KMS-11 (cell line): ENCODE measurements at regions not wholly inside any gene's neighbourhood (a gene's known extent, or its start where the extent isn't known, plus 50 kb on each side); places are given as distances from the start of the nearest gene placed in this dataset.

Experiments
- H2AFZ ChIP-seq: fragments of 200-600 bp; sonication (generic); 2 replicates; pipeline ENCODE4 v1.6.1; 2016; ENCODE audit warnings: antibody characterized with exemption, mixed run types, low read depth
- H3K27ac ChIP-seq: fragments of 200-600 bp; sonication (generic); 2 replicates; pipeline ENCODE4 v1.6.1; 2016; ENCODE audit warnings: mild to moderate bottlenecking, mixed run types
- H3K27me3 ChIP-seq: fragments of 200-600 bp; sonication (generic); 2 replicates; pipeline ENCODE4 v1.6.1; 2017; ENCODE audit warnings: mild to moderate bottlenecking, low read depth, mixed run types, moderate library complexity; ENCODE audit not compliant: insufficient read depth
- H3K36me3 ChIP-seq: fragments of 200-600 bp; sonication (generic); 2 replicates; pipeline ENCODE4 v1.6.1; 2017; ENCODE audit warnings: mild to moderate bottlenecking, mixed run types; ENCODE audit not compliant: insufficient read depth
- H3K4me1 ChIP-seq: fragments of 200-600 bp; sonication (generic); 2 replicates; pipeline ENCODE4 v1.6.1; 2016; ENCODE audit warnings: mild to moderate bottlenecking, low read depth, mixed run types; ENCODE audit not compliant: poor library complexity, severe bottlenecking
- H3K4me2 ChIP-seq: fragments of 200-600 bp; sonication (generic); 2 replicates; pipeline ENCODE4 v1.7.0; 2016; ENCODE audit warnings: mild to moderate bottlenecking, mixed run types
- H3K4me3 ChIP-seq: fragments of 200-600 bp; sonication (generic); IDR thresholded peaks from 2 replicates; pipeline ENCODE4 v1.6.1; 2017; ENCODE audit warnings: low read depth, low read length, mixed read lengths; ENCODE audit not compliant: insufficient read depth
- H3K79me2 ChIP-seq: fragments of 200-600 bp; sonication (generic); 2 replicates; pipeline ENCODE4 v1.6.1; 2016; ENCODE audit warnings: low read depth, mixed run types; ENCODE audit not compliant: insufficient read depth
- H3K9ac ChIP-seq: fragments of 200-600 bp; sonication (generic); 2 replicates; pipeline ENCODE4 v1.6.1; 2016; ENCODE audit warnings: mild to moderate bottlenecking, mixed run types
- H4K20me1 ChIP-seq: fragments of 200-600 bp; sonication (generic); 2 replicates; pipeline ENCODE4 v1.6.1; 2016; ENCODE audit warnings: mild to moderate bottlenecking, mixed run types; ENCODE audit not compliant: insufficient read depth
- CTCF ChIP-seq: fragments of 200-600 bp; sonication (generic); conservative IDR thresholded peaks from 2 replicates; pipeline ENCODE4 v1.6.1; 2017; ENCODE audit warnings: low read depth, mild to moderate bottlenecking, antibody characterized with exemption, low read length, moderate library complexity, mixed read lengths

- no peak overlapping the region for H3K4me2 ChIP-seq
Measured at GRCh38 chr15:31452595-31453557, 126.2 kb downstream of the KLF13 start.

GRCh38 chr15:31453558-31454318 is 127.1 kb downstream of the KLF13 start:
- Histone ChIP-seq H4K20me1 (no peaks in the 10 kb centered on the region), H3K4me2 (no peak overlapping the region), H3K27ac (no peak overlapping the region), H2AFZ (no peak overlapping the region), H3K36me3 (no peaks in the 10 kb centered on the region), H3K9ac (no peak overlapping the region), H3K4me3 (no peak overlapping the region), H3K79me2 (no peaks in the 10 kb centered on the region), H3K4me1 (peaks cover 11% of the 10 kb centered on the region), H3K27me3 (no peaks in the 10 kb centered on the region)
- TF ChIP-seq CTCF, result no peak

More at GRCh38 chr15:31452595-31453557, 126.2 kb downstream of the KLF13 start:
- H2AFZ ChIP-seq, result no peak overlapping the region
- TF ChIP-seq CTCF, result no peak
- no peak overlapping the region for H3K9ac ChIP-seq
- H4K20me1 ChIP-seq, result no peaks in the 10 kb centered on the region
- no peaks in the 10 kb centered on the region for H3K27me3 ChIP-seq
- H3K36me3 ChIP-seq, result no peaks in the 10 kb centered on the region
- no peak overlapping the region for H3K4me3 ChIP-seq
- no peaks in the 10 kb centered on the region for H3K79me2 ChIP-seq
- H3K27ac ChIP-seq, result no peak overlapping the region
- H3K4me1 ChIP-seq, result peaks cover 3% of the 10 kb centered on the region

- peaks cover 26% of the 10 kb centered on the region for H3K4me1 ChIP-seq
- no peak overlapping the region for H3K9ac ChIP-seq
- no peak overlapping the region for H3K4me3 ChIP-seq
- no peaks in the 10 kb centered on the region for H3K79me2 ChIP-seq
- no peaks in the 10 kb centered on the region for H3K27me3 ChIP-seq
- no peaks in the 10 kb centered on the region for H3K36me3 ChIP-seq
- no peak overlapping the region for H2AFZ ChIP-seq
- TF ChIP-seq CTCF, result no peak
- H4K20me1 ChIP-seq, result no peaks in the 10 kb centered on the region
- H3K27ac ChIP-seq, result no peak overlapping the region
- H3K4me2 ChIP-seq, result no peak overlapping the region
Measured at GRCh38 chr15:31455499-31455898, 128.9 kb downstream of the KLF13 start.

- Histone ChIP-seq H4K20me1 (no peaks in the 10 kb centered on the region), H2AFZ (no peak overlapping the region), H3K36me3 (no peaks in the 10 kb centered on the region), H3K4me3 (no peak overlapping the region), H3K27me3 (no peaks in the 10 kb centered on the region), H3K79me2 (no peaks in the 10 kb centered on the region), H3K4me2 (no peak overlapping the region), H3K27ac (no peak overlapping the region), H3K9ac (no peak overlapping the region), H3K4me1 (peaks cover 31% of the 10 kb centered on the region)
- TF ChIP-seq CTCF, result no peak
Measured at GRCh38 chr15:31456354-31457060, 129.9 kb downstream of the KLF13 start.
